Small intestine (tissue), 7 donors: ENCODE measurements at regions not wholly inside any gene's neighbourhood (a gene's known extent, or its start where the extent isn't known, plus 50 kb on each side); places are given as distances from the start of the nearest gene placed in this dataset.
"Not testable (repeated sequence)": the region's sequence is repeated elsewhere in the genome, so short reads cannot be mapped to it uniquely, and the experiment has no call there.

Experiments
- DNase-seq, 2 donors: peaks; one replicate each; pipeline versions ENCODE4 v3.0.0 to v3.0.0-alpha.2; 2013
- FAIRE-seq: peaks from 2 replicates; lab custom pipeline; 2012; peaks lifted over from hg19 to GRCh38; lab: Jason Lieb, UNC
- H3K27ac ChIP-seq, 3 donors: one replicate each; pipeline ENCODE4 v1.5.1; 2013; ENCODE audit warnings: low read length in 2 of 3, mild to moderate bottlenecking in 2 of 3, control low read depth in 1 of 3, inconsistent platforms in 1 of 3, low read depth in 1 of 3, moderate library complexity in 1 of 3
- H3K27me3 ChIP-seq, 3 donors: one replicate each; pipeline ENCODE4 v1.6.1; 2013; ENCODE audit warnings: low read length in 3 of 3, inconsistent platforms in 1 of 3; ENCODE audit not compliant: control insufficient read depth in 3 of 3, insufficient read depth in 3 of 3
- H3K36me3 ChIP-seq, 3 donors: one replicate each; pipeline ENCODE4 v1.6.1; 2013; ENCODE audit warnings: low read length in 3 of 3, inconsistent platforms in 1 of 3, low read depth in 1 of 3, mild to moderate bottlenecking in 1 of 3, moderate library complexity in 1 of 3; ENCODE audit not compliant: control insufficient read depth in 3 of 3, insufficient read depth in 2 of 3
- H3K4me1 ChIP-seq, 3 donors: one replicate each; pipeline ENCODE4 v1.6.1; 2013; ENCODE audit warnings: low read length in 2 of 3, inconsistent platforms in 1 of 3, low read depth in 1 of 3, mild to moderate bottlenecking in 1 of 3, moderate library complexity in 1 of 3; ENCODE audit not compliant: control insufficient read depth in 3 of 3, insufficient read depth in 2 of 3
- H3K4me3 ChIP-seq, 3 donors: one replicate each; pipeline ENCODE4 v1.5.1; 2013; ENCODE audit warnings: low read length in 3 of 3, control low read depth in 1 of 3, inconsistent platforms in 1 of 3, low read depth in 1 of 3, mild to moderate bottlenecking in 1 of 3, moderate library complexity in 1 of 3
- H3K9me3 ChIP-seq, 2 donors: one replicate each; pipeline ENCODE4 v1.6.1; 2013; ENCODE audit warnings: low read depth in 1 of 2, low read length in 1 of 2; ENCODE audit not compliant: control insufficient read depth in 2 of 2, insufficient read depth in 1 of 2
- WGBS, 3 donors: extraction: QIAGEN DNeasy Blood & Tissue Kit; methylation state at CpG; one replicate each; pipeline ENCODE4 v1.1.7; 2013; 5-methylcytosine and 5-hydroxymethylcytosine counted together
- donor health status: healthy with polysubstance abuse.
- donor health status: control.
- donor health status: control.
- donor health status: Bipolar disorder and iron deficiency.
- donor health status: healthy.

GRCh38 chr2:142718576-142719155, 158.8 kb upstream of the KYNU start:
- no peaks in the 10 kb centered on the region for H3K36me3 ChIP-seq
- FAIRE-seq (no peak), DNase-seq (no peak)
- WGBS, 3 donors: 61 to 78% (median 68%) methylated on average over 7 of the region's 7 CpGs
- no peaks in the 10 kb centered on the region for H3K27me3 ChIP-seq
- no peaks in the 10 kb centered on the region for H3K9me3 ChIP-seq
- no peak overlapping the region for H3K4me3 ChIP-seq
- H3K27ac ChIP-seq: no peak overlapping the region
- no peaks in the 10 kb centered on the region for H3K4me1 ChIP-seq

GRCh38 chr2:142716463-142717242, 160.8 kb upstream of the KYNU start:
- no peaks in the 10 kb centered on the region for H3K4me1 ChIP-seq
- H3K4me3 ChIP-seq: no peak overlapping the region
- FAIRE-seq: no peak
- H3K9me3 ChIP-seq: no peaks in the 10 kb centered on the region
- no peaks in the 10 kb centered on the region for H3K27me3 ChIP-seq
- H3K36me3 ChIP-seq: no peaks in the 10 kb centered on the region
- H3K27ac ChIP-seq: no peak overlapping the region
- no peak for DNase-seq
- WGBS, 3 donors: 80 to 85% (median 83%) methylated on average over 6 of the region's 6 CpGs

- H3K27ac ChIP-seq: no peak overlapping the region
- WGBS, 3 donors: 78 to 83% (median 80%) methylated on average over 2 of the region's 2 CpGs
- no peak for FAIRE-seq
These were observed 162.9 kb upstream of the KYNU start for GRCh38 chr2:142714600-142714999.

GRCh38 chr2:142710336-142710735, 167.1 kb upstream of the KYNU start:
- no peak for FAIRE-seq
- H3K9me3 ChIP-seq: peaks cover 0 to 3% of the 10 kb centered on the region in 2 donors
- WGBS, 3 donors: 52 to 68% (median 63%) methylated on average over 1 of the region's 1 CpG

More at GRCh38 chr2:142714600-142714999, 162.9 kb upstream of the KYNU start:
- DNase-seq: no peak
- no peaks in the 10 kb centered on the region for H3K27me3 ChIP-seq
- no peaks in the 10 kb centered on the region for H3K9me3 ChIP-seq
- H3K36me3 ChIP-seq: no peaks in the 10 kb centered on the region
- no peak overlapping the region for H3K4me3 ChIP-seq
- no peaks in the 10 kb centered on the region for H3K4me1 ChIP-seq

GRCh38 chr2:142707318-142707717, 170.1 kb upstream of the KYNU start:
- Histone ChIP-seq H3K4me3 (no peak overlapping the region), H3K36me3 (no peaks in the 10 kb centered on the region), H3K4me1 (no peaks in the 10 kb centered on the region), H3K9me3 (peaks cover 0 to 3% of the 10 kb centered on the region in 2 donors), H3K27me3 (no peaks in the 10 kb centered on the region), H3K27ac (no peak overlapping the region)
- DNase-seq (no peak), FAIRE-seq (no peak)
- 94 to 97% (median 96%) methylated on average over 14 of the region's 14 CpGs for WGBS, 3 donors

More at GRCh38 chr2:142710336-142710735, 167.1 kb upstream of the KYNU start:
- no peaks in the 10 kb centered on the region for H3K27me3 ChIP-seq
- no peak overlapping the region for H3K4me3 ChIP-seq
- DNase-seq: no peak
- H3K4me1 ChIP-seq: no peaks in the 10 kb centered on the region
- H3K27ac ChIP-seq: no peak overlapping the region
- no peaks in the 10 kb centered on the region for H3K36me3 ChIP-seq

- FAIRE-seq, DNase-seq, H3K9me3 ChIP-seq, H3K27me3 ChIP-seq, H3K4me3 ChIP-seq, H3K4me1 ChIP-seq, H3K36me3 ChIP-seq, H3K27ac ChIP-seq: not testable (repeated sequence)
- 94 to 98% (median 98%) methylated on average over 15 to 21 of the region's 24 CpGs for WGBS, 3 donors
These were observed 175.1 kb upstream of the KYNU start for GRCh38 chr2:142702397-142702796.

- 36 to 49% (median 40%) methylated on average over 11 of the region's 11 CpGs for WGBS, 3 donors
- DNase-seq, H3K36me3 ChIP-seq, H3K4me3 ChIP-seq, H3K27ac ChIP-seq, H3K4me1 ChIP-seq, H3K27me3 ChIP-seq, H3K9me3 ChIP-seq, FAIRE-seq: not testable (repeated sequence)
These were observed 181.9 kb upstream of the KYNU start for GRCh38 chr2:142695350-142696257.

GRCh38 chr2:142694282-142694681, 183.2 kb upstream of the KYNU start:
- no peaks in the 10 kb centered on the region for H3K27me3 ChIP-seq
- H3K4me3 ChIP-seq: no peak overlapping the region
- 78 to 87% (median 82%) methylated on average over 2 of the region's 2 CpGs for WGBS, 3 donors
- no peak overlapping the region for H3K27ac ChIP-seq
- H3K4me1 ChIP-seq: no peaks in the 10 kb centered on the region
- FAIRE-seq (no peak), DNase-seq (no peak)
- no peaks in the 10 kb centered on the region for H3K9me3 ChIP-seq
- H3K36me3 ChIP-seq: no peaks in the 10 kb centered on the region
